ENCODE measurements at regions not wholly inside any gene's neighbourhood (a gene's known extent, or its start where the extent isn't known, plus 50 kb on each side); places are given as distances from the start of the nearest gene placed in this dataset.

GRCh38 chr17:77725846-77726245, 232.7 kb upstream of the TNRC6C start:
- no peak for TF ChIP-seq CTCF (IDR thresholded peaks at IDR 0.05; ENCODE audit: insufficient read depth, low read length, poor library complexity, severe bottlenecking)
- Histone ChIP-seq H3K4me3 (ENCODE audit: low read depth, low read length) (no peak overlapping the region), H3K27me3 (ENCODE audit: control insufficient read depth, insufficient read depth, low read length) (peaks cover 4% of the 10 kb centered on the region), H3K36me3 (ENCODE audit: control insufficient read depth, insufficient read depth, low read length) (no peaks in the 10 kb centered on the region)
- no peak for DNase-seq (ENCODE audit: low read depth)

DNA sequence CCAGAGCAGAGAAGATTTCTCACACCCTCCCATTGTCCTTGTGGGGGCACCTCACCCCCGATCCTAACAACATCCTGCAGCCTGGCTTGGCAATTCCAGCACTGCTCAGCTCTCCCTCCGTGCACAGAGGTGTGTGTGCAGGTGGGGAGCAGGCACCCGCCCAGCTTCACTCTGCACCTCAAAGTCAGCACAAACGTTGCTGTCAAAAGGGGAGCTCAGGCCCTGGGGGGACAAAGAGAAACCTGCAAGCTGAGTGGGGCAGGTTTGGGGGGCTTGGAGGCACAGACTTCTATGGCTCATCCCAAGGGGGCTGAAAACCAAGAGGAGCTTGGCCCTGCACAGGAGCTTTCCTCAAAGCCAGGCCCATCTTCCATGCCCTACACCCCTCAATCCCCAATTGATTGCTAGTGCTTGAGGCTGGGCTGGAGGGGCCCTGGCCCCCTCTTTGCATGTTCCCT, 231.9 kb upstream of the TNRC6C start:
- H3K4me3 ChIP-seq (ENCODE audit: low read depth, low read length), result no peak overlapping the region
- no peak for DNase-seq (ENCODE audit: low read depth)
- peaks cover 4% of the 10 kb centered on the region for H3K27me3 ChIP-seq (ENCODE audit: control insufficient read depth, insufficient read depth, low read length)
- no peaks in the 10 kb centered on the region for H3K36me3 ChIP-seq (ENCODE audit: control insufficient read depth, insufficient read depth, low read length)
- TF ChIP-seq CTCF (IDR thresholded peaks at IDR 0.05; ENCODE audit: insufficient read depth, low read length, poor library complexity, severe bottlenecking), result no peak

GRCh38 chr17:77727037-77727615, 231.4 kb upstream of the TNRC6C start:
- no peak for DNase-seq (ENCODE audit: low read depth)
- H3K36me3 ChIP-seq (ENCODE audit: control insufficient read depth, insufficient read depth, low read length), result no peaks in the 10 kb centered on the region
- H3K4me3 ChIP-seq (ENCODE audit: low read depth, low read length), result no peak overlapping the region
- no peak for TF ChIP-seq CTCF (IDR thresholded peaks at IDR 0.05; ENCODE audit: insufficient read depth, low read length, poor library complexity, severe bottlenecking)
- peaks cover 4% of the 10 kb centered on the region for H3K27me3 ChIP-seq (ENCODE audit: control insufficient read depth, insufficient read depth, low read length)

GRCh38 chr17:77728474-77728795, 230.1 kb upstream of the TNRC6C start:
- DNase-seq (ENCODE audit: low read depth), result no peak
- Histone ChIP-seq H3K4me3 (ENCODE audit: low read depth, low read length) (no peak overlapping the region), H3K36me3 (ENCODE audit: control insufficient read depth, insufficient read depth, low read length) (no peaks in the 10 kb centered on the region), H3K27me3 (ENCODE audit: control insufficient read depth, insufficient read depth, low read length) (peaks cover 4% of the 10 kb centered on the region)
- TF ChIP-seq CTCF (IDR thresholded peaks at IDR 0.05; ENCODE audit: insufficient read depth, low read length, poor library complexity, severe bottlenecking), result no peak

DNA sequence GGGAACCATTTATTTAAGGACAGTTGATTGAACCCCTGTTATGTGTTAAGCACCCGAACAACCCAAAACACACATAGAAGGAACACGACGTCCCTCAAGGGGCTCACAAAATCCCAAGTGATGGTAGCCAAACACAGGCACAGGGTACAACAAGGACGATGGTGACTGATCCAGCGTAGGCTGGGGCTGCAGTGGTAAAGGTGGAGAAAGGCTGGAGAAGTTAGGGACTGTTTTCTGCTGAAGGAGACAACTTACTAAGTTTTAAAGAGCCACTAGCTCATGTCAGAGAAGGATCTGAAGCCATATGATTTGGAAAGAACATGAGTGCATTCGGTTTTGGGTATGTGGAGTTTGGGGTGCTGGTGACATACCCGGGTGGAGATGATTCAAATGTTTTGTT, 229.6 kb upstream of the TNRC6C start:
- no peak for DNase-seq (ENCODE audit: low read depth)
- H3K27me3 ChIP-seq (ENCODE audit: control insufficient read depth, insufficient read depth, low read length), result peaks cover 4% of the 10 kb centered on the region
- no peaks in the 10 kb centered on the region for H3K36me3 ChIP-seq (ENCODE audit: control insufficient read depth, insufficient read depth, low read length)
- TF ChIP-seq CTCF (IDR thresholded peaks at IDR 0.05; ENCODE audit: insufficient read depth, low read length, poor library complexity, severe bottlenecking), result no peak
- no peak overlapping the region for H3K4me3 ChIP-seq (ENCODE audit: low read depth, low read length)

GRCh38 chr17:77729587-77729986, 228.9 kb upstream of the TNRC6C start:
- Histone ChIP-seq H3K27me3 (ENCODE audit: control insufficient read depth, insufficient read depth, low read length) (peaks cover 9% of the 10 kb centered on the region), H3K36me3 (ENCODE audit: control insufficient read depth, insufficient read depth, low read length) (no peaks in the 10 kb centered on the region), H3K4me3 (ENCODE audit: low read depth, low read length) (no peak overlapping the region)
- DNase-seq (ENCODE audit: low read depth), result no peak
- no peak for TF ChIP-seq CTCF (IDR thresholded peaks at IDR 0.05; ENCODE audit: insufficient read depth, low read length, poor library complexity, severe bottlenecking)
